ENCODE measurements at regions not wholly inside any gene's neighbourhood (a gene's known extent, or its start where the extent isn't known, plus 50 kb on each side); places are given as distances from the start of the nearest gene placed in this dataset.

DNA sequence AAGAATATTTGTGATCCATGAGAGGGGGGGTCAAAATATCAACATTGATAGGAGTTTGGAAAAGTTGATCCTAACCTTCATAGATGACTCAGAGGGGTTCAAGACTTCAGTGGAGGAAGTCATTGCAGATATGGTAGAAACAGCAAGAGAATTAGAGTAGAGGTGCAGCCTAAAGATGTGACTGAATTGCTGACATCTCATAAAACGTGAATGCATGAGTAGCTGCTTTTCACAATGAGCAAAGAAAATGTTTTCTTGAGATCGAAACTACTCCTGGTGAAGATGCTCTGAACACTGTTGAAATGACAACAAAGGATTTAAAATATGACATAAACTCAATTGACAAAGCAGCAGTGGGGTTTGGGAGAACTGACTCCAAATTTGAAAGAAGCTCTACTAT, 700.7 kb upstream of the FZD8 start:
- in situ Hi-C loops (cut with HindIII; ENCODE audit: low sequenced_read_pairs) = no loop called here

DNA sequence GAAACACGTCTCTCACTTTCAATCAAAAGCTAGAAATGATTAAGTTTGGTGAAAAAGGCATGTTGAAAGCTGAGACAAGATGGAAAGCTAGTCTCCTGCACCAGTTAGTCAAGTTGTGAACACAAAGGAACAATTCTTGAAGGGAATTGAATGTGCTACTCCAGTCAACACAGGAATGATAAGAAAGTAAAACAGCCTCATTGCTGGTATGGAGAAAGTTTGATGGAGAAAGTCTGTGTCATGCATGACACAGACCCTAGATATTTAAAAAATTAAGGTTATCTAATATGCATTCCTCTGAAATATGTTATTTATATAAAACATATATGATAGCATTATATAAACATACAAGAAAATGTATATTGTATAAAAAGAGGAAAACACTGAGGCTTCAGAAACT, 699.4 kb upstream of the FZD8 start:
- in situ Hi-C loops (cut with HindIII; ENCODE audit: low sequenced_read_pairs) = no loop called here

GRCh38 chr10:36336315-36336714, 694.2 kb upstream of the FZD8 start:
- in situ Hi-C loops (cut with HindIII; ENCODE audit: low sequenced_read_pairs) = no loop called here

- in situ Hi-C loops (cut with HindIII; ENCODE audit: low sequenced_read_pairs) = no loop called here
These were observed 691.4 kb upstream of the FZD8 start for GRCh38 chr10:36333446-36333845.

DNA sequence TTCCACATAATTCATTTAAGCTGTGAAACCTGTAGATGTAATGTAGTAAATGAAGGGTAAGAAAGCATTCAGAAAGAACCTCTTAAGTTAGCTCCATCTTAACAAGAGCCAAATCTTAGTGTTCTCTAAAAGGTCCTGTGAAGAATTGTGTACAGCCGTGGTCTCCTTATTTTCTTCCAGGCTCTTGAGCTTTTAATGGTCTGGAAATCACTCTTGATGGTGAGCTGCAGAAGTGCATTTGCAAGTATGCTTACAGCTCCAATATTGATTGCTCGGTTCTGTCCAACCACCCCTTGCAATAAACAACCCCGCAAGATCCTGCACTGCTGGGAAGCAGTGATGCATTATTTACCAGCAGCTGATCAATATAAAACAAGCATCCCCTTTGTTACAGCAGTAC, 690.8 kb upstream of the FZD8 start:
- in situ Hi-C loops (cut with HindIII; ENCODE audit: low sequenced_read_pairs) = no loop called here

DNA sequence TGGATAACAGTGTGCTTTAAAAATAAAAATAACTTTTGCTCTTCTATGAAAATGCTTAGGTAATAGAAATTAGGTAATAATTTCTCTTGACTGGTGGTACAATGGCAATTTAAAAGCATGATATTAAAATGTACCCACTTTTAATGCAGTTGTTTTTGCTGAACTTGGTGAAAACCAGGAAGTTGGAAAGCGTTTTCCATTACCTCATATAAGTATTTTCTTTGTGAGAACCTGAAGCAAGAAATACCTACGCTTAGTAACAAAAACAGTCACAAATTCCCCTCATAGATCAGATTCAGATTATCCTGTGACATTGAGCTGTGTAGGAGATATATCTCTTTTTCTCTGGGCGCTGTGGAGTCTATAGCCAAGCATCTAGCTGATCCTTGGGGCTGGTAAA, 689.0 kb upstream of the FZD8 start:
- in situ Hi-C loops (cut with HindIII; ENCODE audit: low sequenced_read_pairs) = no loop called here

GRCh38 chr10:36325815-36326214, 683.7 kb upstream of the FZD8 start:
- in situ Hi-C loops (cut with HindIII; ENCODE audit: low sequenced_read_pairs) = no loop called here

DNA sequence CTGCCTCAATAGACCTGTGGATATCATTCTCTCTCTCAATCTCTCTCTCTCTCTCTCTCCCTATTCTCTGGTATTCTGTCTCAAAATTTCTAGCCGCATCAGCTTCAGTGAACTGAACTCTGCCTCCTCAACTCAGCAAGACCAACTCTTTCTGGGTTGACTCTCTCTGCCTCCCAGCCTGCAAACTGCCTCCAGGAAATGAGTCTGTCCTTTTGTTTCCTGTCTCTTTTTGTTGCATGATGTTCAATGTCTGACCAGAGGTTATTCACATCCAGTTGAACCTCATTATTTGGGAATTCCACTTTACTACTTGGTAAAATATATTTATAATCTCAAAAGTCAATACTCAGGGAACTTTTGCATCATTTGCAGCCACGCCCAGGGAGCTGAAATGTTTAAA, 682.7 kb upstream of the FZD8 start:
- in situ Hi-C loops (cut with HindIII; ENCODE audit: low sequenced_read_pairs) = no loop called here

- in situ Hi-C loops (cut with HindIII; ENCODE audit: low sequenced_read_pairs) = no loop called here
These were observed 671.0 kb upstream of the FZD8 start for GRCh38 chr10:36313142-36313541.

DNA sequence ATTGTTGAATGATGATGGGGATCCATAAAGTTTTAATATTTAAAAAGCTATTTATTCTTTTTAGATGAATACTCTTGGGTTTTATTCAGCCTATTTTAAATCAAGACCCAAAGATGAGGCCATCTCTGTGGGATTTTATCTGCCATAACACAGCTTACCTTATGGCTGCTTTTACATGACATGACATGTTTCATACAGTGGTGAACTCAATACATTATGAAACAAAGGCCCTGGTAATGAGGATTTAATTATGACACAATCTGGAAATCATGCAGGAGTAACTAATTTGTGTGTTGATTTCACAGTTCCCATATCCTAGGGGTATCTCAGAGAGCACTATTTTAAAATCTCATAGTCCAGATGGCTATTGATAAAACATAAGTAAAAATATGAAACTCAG, 661.8 kb upstream of the FZD8 start:
- in situ Hi-C loops (cut with HindIII; ENCODE audit: low sequenced_read_pairs) = no loop called here

DNA sequence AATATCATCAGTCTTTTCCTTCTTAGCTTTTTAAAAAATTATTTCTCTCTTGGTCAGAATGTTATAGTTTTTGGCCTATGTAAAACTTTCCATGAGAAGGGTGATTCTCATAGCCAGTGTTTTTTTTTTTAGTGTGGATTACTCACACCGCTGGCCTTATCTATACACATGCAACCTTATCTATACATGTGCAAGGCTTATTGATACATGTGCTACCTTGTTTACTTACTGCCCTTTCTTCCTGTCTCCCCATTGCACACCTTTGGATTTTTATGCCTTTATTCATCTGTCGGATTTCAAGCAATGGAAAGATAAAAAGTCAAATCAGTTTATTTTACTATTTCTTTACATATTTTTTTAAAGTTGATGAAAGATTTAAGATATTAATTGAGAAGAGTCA, 660.0 kb upstream of the FZD8 start:
- in situ Hi-C loops (cut with HindIII; ENCODE audit: low sequenced_read_pairs) = no loop called here

GRCh38 chr10:36301539-36301938, 659.4 kb upstream of the FZD8 start:
- in situ Hi-C loops (cut with HindIII; ENCODE audit: low sequenced_read_pairs) = no loop called here

GRCh38 chr10:36301139-36301538, 659.0 kb upstream of the FZD8 start:
- in situ Hi-C loops (cut with HindIII; ENCODE audit: low sequenced_read_pairs) = no loop called here

DNA sequence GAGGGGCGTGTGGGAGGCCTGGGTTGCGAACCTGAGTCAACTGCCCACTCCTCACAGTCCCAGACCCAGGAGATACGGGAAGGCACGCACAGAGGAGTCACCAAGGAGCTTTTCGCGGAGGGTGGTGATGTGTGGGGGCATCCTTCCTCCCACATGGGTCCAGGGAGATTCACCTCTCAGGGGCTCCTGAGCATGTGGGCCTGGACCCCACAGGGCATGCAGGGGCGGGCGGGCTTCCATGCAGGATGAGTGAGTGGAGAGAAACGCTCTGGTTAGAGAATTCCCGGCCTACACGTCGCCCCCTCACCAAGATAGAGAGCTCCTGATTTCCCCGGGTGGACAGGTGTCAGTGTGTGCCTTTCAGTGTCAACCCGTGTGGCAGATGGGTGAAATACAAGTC, 641.7 kb upstream of the FZD8 start:
- in situ Hi-C loops (cut with HindIII; ENCODE audit: low sequenced_read_pairs) = no loop called here

DNA sequence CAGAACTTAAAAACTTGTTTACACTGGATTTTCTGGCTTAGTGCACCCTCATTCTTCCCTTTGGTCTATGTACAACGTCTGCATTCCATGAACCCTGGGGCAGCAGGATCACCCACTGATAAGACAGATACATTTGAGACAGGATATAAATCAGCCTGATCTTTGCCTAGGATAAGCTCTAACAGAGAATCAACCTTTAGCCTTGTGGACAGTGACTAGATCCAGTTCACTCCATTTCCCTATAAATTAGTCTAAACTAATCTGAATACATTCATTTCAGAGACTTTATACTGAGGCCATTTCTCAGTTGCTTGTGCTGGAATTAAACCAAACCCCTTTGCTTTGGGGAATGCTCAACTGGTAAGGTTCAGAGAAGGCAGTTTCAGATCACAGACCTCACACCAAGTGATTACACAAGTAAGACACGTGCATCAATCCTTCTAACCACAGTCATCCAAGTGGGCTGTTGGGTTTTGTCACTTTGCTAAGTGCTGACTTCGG, 639.8 kb upstream of the FZD8 start:
- in situ Hi-C loops (cut with HindIII; ENCODE audit: low sequenced_read_pairs) = no loop called here

DNA sequence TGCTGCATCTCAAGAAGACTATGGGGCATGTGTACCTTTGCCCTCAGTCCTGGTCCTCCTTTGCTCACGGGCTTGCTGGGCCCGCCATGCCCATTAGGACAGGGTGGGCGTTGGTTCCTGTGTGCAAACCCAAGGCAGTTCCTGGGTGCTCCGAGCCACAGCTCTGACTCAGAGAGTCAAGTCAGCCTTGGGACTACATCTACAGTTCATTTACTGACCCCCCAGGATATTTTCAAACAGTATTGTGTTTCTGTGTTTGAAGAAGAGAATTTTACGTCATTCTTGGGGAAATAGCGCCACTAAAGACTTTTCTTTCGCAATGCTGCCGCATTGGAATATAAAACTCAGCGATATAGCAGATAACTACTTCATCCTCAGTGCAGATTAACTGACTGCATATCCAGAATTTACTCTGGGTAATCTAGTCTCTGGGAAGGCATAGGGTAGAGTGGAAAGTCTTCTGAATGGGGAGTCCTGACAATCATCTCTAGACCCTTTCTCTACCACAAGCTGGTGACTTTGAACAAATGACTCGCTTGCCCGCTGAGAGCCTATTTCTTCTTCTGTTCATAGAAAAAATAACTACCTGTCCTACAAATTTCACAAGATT, 638.9 kb upstream of the FZD8 start:
- in situ Hi-C loops (cut with HindIII; ENCODE audit: low sequenced_read_pairs) = no loop called here

GRCh38 chr10:36280321-36280741, 638.2 kb upstream of the FZD8 start:
- in situ Hi-C loops (cut with HindIII; ENCODE audit: low sequenced_read_pairs) = no loop called here

DNA sequence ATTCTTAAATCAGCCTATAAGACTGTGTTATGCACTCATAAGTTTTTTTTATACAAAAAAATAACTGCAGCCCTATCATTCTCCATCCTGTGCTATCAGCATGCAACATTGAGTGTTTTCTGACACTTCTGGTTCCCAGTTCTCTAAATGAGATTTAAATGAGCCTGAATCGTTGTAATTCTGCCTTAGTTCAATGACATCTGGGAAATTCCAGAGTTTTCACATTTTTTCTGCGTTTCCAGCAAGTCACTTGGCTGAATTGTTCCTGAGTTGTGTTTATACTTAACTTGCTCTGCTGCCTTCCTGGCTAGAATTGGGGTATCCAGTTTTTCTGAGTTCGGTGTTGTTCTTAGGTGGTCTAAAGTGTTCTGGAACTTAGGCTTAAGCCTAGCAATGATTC, 636.1 kb upstream of the FZD8 start:
- in situ Hi-C loops (cut with HindIII; ENCODE audit: low sequenced_read_pairs) = no loop called here

DNA sequence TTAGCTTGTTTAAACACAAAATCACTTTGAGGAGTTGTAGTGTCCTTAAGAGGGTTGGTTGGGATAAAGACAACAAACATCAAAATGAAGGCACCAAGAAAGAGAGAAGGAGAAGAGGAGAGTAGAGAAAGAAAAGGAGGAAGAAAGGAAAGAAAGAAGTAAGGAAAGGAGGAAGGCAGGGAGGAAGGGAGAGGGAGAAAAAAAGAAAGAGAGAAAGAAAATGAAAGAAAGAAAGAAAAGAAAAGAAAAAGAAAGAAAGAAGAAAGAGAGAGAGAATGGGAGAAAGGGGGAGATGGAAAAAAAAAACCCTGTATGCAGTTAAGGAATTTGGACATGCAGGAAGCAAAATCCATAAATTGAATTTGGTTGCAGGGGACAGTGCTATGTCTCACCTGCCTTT, 635.4 kb upstream of the FZD8 start:
- in situ Hi-C loops (cut with HindIII; ENCODE audit: low sequenced_read_pairs) = no loop called here

GRCh38 chr10:36271627-36272340, 629.7 kb upstream of the FZD8 start:
- in situ Hi-C loops (cut with HindIII; ENCODE audit: low sequenced_read_pairs) = no loop called here

- in situ Hi-C loops (cut with HindIII; ENCODE audit: low sequenced_read_pairs) = no loop called here
These were observed 627.1 kb upstream of the FZD8 start for GRCh38 chr10:36269222-36269621.

- in situ Hi-C loops (cut with HindIII; ENCODE audit: low sequenced_read_pairs) = no loop called here
These were observed 624.8 kb upstream of the FZD8 start for GRCh38 chr10:36266923-36267322.

DNA sequence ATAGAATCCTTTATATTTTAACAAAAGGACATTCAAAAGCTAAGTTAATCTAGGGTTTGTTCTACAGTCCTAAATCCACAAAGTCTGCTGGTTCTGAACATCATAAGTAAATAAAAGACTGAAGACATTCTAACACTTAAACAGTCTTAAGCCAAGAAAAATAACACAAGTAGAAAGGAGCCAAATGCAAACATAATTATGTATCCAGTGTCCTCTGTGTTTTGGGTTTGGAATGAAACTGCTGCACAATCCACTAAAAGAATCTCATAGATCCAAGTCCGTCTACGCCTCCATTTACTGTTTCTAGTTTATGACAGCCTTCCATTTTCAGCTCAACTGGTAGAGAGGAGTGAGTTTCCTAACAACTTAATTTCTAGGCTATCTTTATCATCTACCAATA, 623.6 kb upstream of the FZD8 start:
- in situ Hi-C loops (cut with HindIII; ENCODE audit: low sequenced_read_pairs) = no loop called here

Measured in DLD1 (cell line).